ENCODE measurements at regions not wholly inside any gene's neighbourhood (a gene's known extent, or its start where the extent isn't known, plus 50 kb on each side); places are given as distances from the start of the nearest gene placed in this dataset.

GRCh38 chr6:14335071-14335470 lies 217.5 kb downstream of the CD83 start (continued):
- TF ChIP-seq PRDM4 (tag by site-specific recombination; IDR thresholded peaks at IDR 0.05) (no peak), ZNF677 (tag by site-specific recombination; IDR thresholded peaks at IDR 0.05) (no peak), ZNF350 (tag by site-specific recombination; IDR thresholded peaks at IDR 0.05) (no peak), SCRT1 (tag by site-specific recombination; IDR thresholded peaks at IDR 0.05; ENCODE audit: borderline replicate concordance) (no peak), ZBTB49 (tag by site-specific recombination; IDR thresholded peaks at IDR 0.05; ENCODE audit: low read depth) (no peak), ZNF747 (tag by site-specific recombination; IDR thresholded peaks at IDR 0.05) (no peak), ZNF155 (tag by site-specific recombination; IDR thresholded peaks at IDR 0.05) (no peak)

GRCh38 chr6:14337152-14337551 lies 219.6 kb downstream of the CD83 start:
- Histone ChIP-seq H3K36me3 (ENCODE audit: control insufficient read depth in 2 of 2, insufficient read depth in 1 of 2, low read length in 2 of 2) (no peaks in the 10 kb centered on the region), H3K27ac (ENCODE audit: extremely low read depth, low read depth, low read length) (no peak overlapping the region), H3K4me1 (ENCODE audit: control insufficient read depth, insufficient read depth, low read length) (no peaks in the 10 kb centered on the region; the same call in 1 of the 2 replicates), H3K9me3 (ENCODE audit: control insufficient read depth, insufficient read depth, low read depth, low read length) (no peaks in the 10 kb centered on the region), H3K4me3 (ENCODE audit: low read depth, low read length) (no peak overlapping the region)
- ChIA-PET CTCF (interaction anchor here (1.0 kb wide), 1 partner anchor 192 kb away, joined by 3 read pairs; no protein-coding TSS in a partner anchor), POLR2A (interaction anchor here (0.7 kb wide), 1 partner anchor 127 kb away, joined by 3 read pairs; no protein-coding TSS in a partner anchor)
- no peak for TF ChIP-seq SCRT2 (tag by site-specific recombination; IDR thresholded peaks at IDR 0.05)
- no peak for TF ChIP-seq ZNF423 (tag by site-specific recombination; IDR thresholded peaks at IDR 0.05)
- TF ChIP-seq ZNF843 (tag by site-specific recombination; IDR thresholded peaks at IDR 0.05), result no peak
- no peak for TF ChIP-seq ZNF391 (tag by site-specific recombination; IDR thresholded peaks at IDR 0.05; ENCODE audit: borderline replicate concordance, low read depth)
- no peak for TF ChIP-seq ZNF146 (tag by site-specific recombination; IDR thresholded peaks at IDR 0.05)
- TF ChIP-seq ZNF555 (tag by site-specific recombination; conservative IDR thresholded peaks at IDR 0.05), result no peak
- no peak for TF ChIP-seq ZBTB44 (tag by site-specific recombination; IDR thresholded peaks at IDR 0.05)

GRCh38 chr6:14339172-14339571 lies 221.6 kb downstream of the CD83 start:
- no peak overlapping the region for H3K27ac ChIP-seq (ENCODE audit: extremely low read depth, low read depth, low read length)
- CTCF ChIA-PET, result no interaction called here

More at GRCh38 chr6:14339172-14339571, 221.6 kb downstream of the CD83 start:
- Histone ChIP-seq H3K4me3 (ENCODE audit: low read depth, low read length) (no peak overlapping the region), H3K4me1 (ENCODE audit: control insufficient read depth, insufficient read depth, low read length) (no peaks in the 10 kb centered on the region; the same call in 1 of the 2 replicates), H3K9me3 (ENCODE audit: control insufficient read depth, insufficient read depth, low read depth, low read length) (no peaks in the 10 kb centered on the region), H3K36me3 (ENCODE audit: control insufficient read depth in 2 of 2, insufficient read depth in 1 of 2, low read length in 2 of 2) (no peaks in the 10 kb centered on the region)
- POLR2A ChIA-PET, result no interaction called here
- TF ChIP-seq ZNF37A (tag by site-specific recombination; IDR thresholded peaks at IDR 0.05) (no peak), ZBTB7A (tag by site-specific recombination; IDR thresholded peaks at IDR 0.05; ENCODE audit: low read depth) (no peak), ZBTB44 (tag by site-specific recombination; IDR thresholded peaks at IDR 0.05) (no peak), ZNF221 (tag by site-specific recombination; IDR thresholded peaks at IDR 0.05; ENCODE audit: borderline replicate concordance) (no peak), GLI2 (tag by site-specific recombination; IDR thresholded peaks at IDR 0.05; ENCODE audit: borderline replicate concordance, low read depth) (no peak), ZNF585B (tag by site-specific recombination; IDR thresholded peaks at IDR 0.05) (no peak), ZBTB21 (tag by site-specific recombination; IDR thresholded peaks at IDR 0.05) (no peak), ZNF433 (tag by site-specific recombination; IDR thresholded peaks at IDR 0.05; ENCODE audit: low read depth) (no peak)
